Neutrophil (primary cell): ENCODE measurements at regions not wholly inside any gene's neighbourhood (a gene's known extent, or its start where the extent isn't known, plus 50 kb on each side); places are given as distances from the start of the nearest gene placed in this dataset.

Experiments used
- H3K27ac ChIP-seq: fragments of 200-600 bp; sonication (generic); 2 replicates; pipeline ENCODE4 v1.5.1; 2016; ENCODE audit warnings: mild to moderate bottlenecking, moderate library complexity
- H3K27me3 ChIP-seq: fragments of 200-600 bp; sonication (generic); 2 replicates; pipeline ENCODE4 v1.6.0; 2016; ENCODE audit warnings: mild to moderate bottlenecking
- H3K36me3 ChIP-seq: fragments of 200-600 bp; sonication (generic); 2 replicates; pipeline ENCODE4 v1.5.1; 2017
- H3K4me1 ChIP-seq, 2 experiments: fragments of 200-600 bp in 1 of 2; sonication (generic) in 1 of 2; 1 replicate in 1 of 2; 2 replicates in 1 of 2; pipeline versions ENCODE4 v1.5.1 to v1.6.1; 2013 to 2016; ENCODE audit warnings: low read depth in 1 of 2, low read length in 1 of 2, mild to moderate bottlenecking in 1 of 2, moderate library complexity in 1 of 2; ENCODE audit not compliant: control insufficient read depth in 1 of 2, insufficient read depth in 1 of 2
- H3K4me3 ChIP-seq, 2 experiments: fragments of 200-600 bp in 1 of 2; sonication (generic) in 1 of 2; 1 replicate in 1 of 2; 2 replicates in 1 of 2; pipeline ENCODE4 v1.5.1; 2013 to 2016; ENCODE audit warnings: low read depth in 1 of 2, low read length in 1 of 2, mild to moderate bottlenecking in 1 of 2, moderate library complexity in 1 of 2
- H3K9me3 ChIP-seq: fragments of 200-600 bp; sonication (generic); 2 replicates; pipeline ENCODE4 v1.5.1; 2016
- CTCF ChIP-seq: fragments of 200-600 bp; sonication (generic); IDR thresholded peaks from 2 replicates; pipeline ENCODE4 v1.5.1; 2016; ENCODE audit warnings: antibody characterized with exemption

GRCh38 chr22:49091451-49091850 lies 736.2 kb downstream of the BRD1 start:
- TF ChIP-seq CTCF, result no peak
- Histone ChIP-seq H3K27me3 (no peaks in the 10 kb centered on the region), H3K36me3 (no peaks in the 10 kb centered on the region), H3K4me3 (no peak overlapping the region), H3K4me1 (no peaks in the 10 kb centered on the region), H3K9me3 (no peaks in the 10 kb centered on the region), H3K27ac (no peak overlapping the region)

- no peaks in the 10 kb centered on the region for H3K27me3 ChIP-seq
- H3K9me3 ChIP-seq, result no peaks in the 10 kb centered on the region
- no peaks in the 10 kb centered on the region for H3K4me1 ChIP-seq
- no peak overlapping the region for H3K4me3 ChIP-seq
- H3K27ac ChIP-seq, result no peak overlapping the region
- H3K36me3 ChIP-seq, result no peaks in the 10 kb centered on the region
- no peak for TF ChIP-seq CTCF
Measured at GRCh38 chr22:49090853-49091135, 736.9 kb downstream of the BRD1 start.

DNA sequence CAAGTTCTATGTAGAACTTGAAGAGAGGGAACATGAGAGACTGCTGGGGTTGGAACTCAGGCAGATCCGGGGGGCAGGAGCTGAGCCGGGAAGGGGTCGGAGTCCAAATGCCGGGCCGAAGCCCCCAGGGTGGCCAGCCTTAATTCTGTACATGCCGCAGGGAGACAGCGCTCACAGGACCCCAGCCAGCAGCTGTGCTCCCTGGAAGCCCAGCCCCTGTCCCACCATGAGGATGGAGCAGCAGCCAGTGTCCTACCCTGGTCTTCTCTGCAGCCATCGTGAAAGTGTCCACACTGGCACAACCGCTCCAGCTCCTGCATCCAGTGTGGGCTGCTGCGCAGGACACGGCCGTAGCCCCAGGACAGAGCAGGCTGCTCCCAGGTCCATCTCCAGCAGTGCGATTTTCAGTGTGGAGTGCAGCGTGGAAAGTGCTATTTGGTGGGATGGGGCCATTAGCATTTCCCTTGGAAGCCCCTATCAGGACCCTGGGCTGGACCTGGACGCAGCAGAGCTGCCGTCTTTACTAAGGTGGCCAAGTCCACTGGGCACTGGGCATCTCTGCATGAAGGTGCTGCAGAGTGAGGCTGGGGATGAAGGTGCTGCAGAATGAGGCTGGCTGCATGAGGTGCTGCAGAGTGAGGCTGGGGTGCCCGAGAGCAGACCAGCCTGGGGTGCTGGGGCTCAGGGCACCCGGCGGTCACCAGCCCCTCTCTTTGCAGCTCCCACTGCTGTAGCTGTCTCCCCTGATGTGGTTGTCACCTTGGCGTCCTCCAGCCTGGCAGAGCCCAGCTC lies 737.4 kb downstream of the BRD1 start:
- Histone ChIP-seq H3K4me3 (no peak overlapping the region), H3K4me1 (no peaks in the 10 kb centered on the region), H3K27me3 (peaks cover 3% of the 10 kb centered on the region), H3K9me3 (no peaks in the 10 kb centered on the region), H3K36me3 (no peaks in the 10 kb centered on the region), H3K27ac (no peak overlapping the region)
- TF ChIP-seq CTCF, result no peak

DNA sequence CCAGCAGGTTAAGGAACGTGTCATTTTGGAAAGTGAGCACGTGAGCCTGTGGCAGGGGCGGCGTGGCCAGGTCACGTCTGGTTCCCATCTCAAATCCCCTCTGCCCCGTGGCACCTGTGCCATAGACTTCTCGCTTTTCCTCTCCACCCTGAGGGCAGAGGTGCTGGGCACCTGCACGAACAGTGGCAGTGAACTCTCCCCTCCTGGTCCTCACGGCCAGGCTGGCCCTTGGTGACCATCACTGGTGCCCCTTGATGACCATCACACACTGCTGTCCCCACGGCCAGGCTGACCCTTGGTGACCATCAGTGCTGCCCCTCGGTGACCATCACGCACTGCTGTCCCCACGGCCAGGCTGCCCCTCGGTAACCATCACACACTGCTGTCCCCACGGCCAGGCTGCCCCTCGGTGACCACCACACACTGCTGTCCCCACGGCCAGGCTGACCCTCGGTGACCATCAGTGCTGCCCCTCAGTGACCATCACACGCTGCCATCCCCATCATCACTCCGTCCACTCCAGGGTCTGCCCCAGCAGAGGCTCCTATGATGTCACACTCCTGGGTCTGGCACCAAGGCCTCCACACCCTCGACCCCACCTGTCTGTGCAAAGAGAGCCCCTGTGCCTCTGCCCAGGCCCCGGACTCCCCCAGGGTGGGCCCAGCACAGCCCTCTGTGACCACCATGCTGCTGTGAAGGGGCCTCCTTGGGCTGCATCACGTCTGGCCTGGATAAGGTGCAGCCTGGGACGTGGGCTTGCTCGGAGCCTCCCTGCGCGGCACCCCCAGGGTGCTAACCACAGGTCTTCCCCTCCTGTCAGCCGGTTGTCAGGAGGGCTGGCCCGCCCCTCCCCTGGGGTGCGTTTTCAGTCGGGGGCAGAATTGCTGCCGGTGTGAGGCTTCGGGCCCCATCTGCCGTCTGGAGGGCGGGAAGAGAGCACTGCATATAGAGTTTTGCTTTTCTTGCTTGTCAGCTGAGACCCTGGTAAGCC lies 738.6 kb downstream of the BRD1 start:
- no peak for TF ChIP-seq CTCF
- no peaks in the 10 kb centered on the region for H3K36me3 ChIP-seq
- peaks cover 5% of the 10 kb centered on the region for H3K27me3 ChIP-seq
- no peaks in the 10 kb centered on the region for H3K9me3 ChIP-seq
- H3K4me3 ChIP-seq, result no peak overlapping the region
- no peaks in the 10 kb centered on the region for H3K4me1 ChIP-seq
- no peak overlapping the region for H3K27ac ChIP-seq

GRCh38 chr22:49087716-49088601 lies 739.7 kb downstream of the BRD1 start:
- no peak overlapping the region for H3K27ac ChIP-seq
- peaks cover 5% of the 10 kb centered on the region for H3K27me3 ChIP-seq
- TF ChIP-seq CTCF, result no peak
- no peaks in the 10 kb centered on the region for H3K36me3 ChIP-seq
- no peaks in the 10 kb centered on the region for H3K4me1 ChIP-seq
- no peak overlapping the region for H3K4me3 ChIP-seq
- H3K9me3 ChIP-seq, result no peaks in the 10 kb centered on the region
